GM19468 (cell line): ENCODE measurements at regions not wholly inside any gene's neighbourhood (a gene's known extent, or its start where the extent isn't known, plus 50 kb on each side); places are given as distances from the start of the nearest gene placed in this dataset.
"Not testable (repeated sequence)": the region's sequence is repeated elsewhere in the genome, so short reads cannot be mapped to it uniquely, and the experiment has no call there.

Experiments
- ATAC-seq: cut with Tn5 transposase; IDR thresholded peaks from one replicate; pipeline ENCODE4 v1.9.1; 2021; ENCODE audit warnings: mild to moderate bottlenecking, moderate library complexity, moderate number of reproducible peaks; ENCODE audit not compliant: unreplicated experiment; ENCODE audit errors: extremely low read depth

GRCh38 chr6:131478740-131479211 lies 94.2 kb upstream of the ARG1 start:
- ATAC-seq, result not testable (repeated sequence)

GRCh38 chr6:131486608-131487007 lies 86.4 kb upstream of the ARG1 start:
- no peak for ATAC-seq

- ATAC-seq, result no peak
These were observed 84.2 kb upstream of the ARG1 start for GRCh38 chr6:131488780-131489179.

- ATAC-seq, result no peak
These were observed 82.6 kb upstream of the ARG1 start for GRCh38 chr6:131490441-131490840.

GRCh38 chr6:131492932-131493573 lies 80.0 kb upstream of the ARG1 start:
- no peak for ATAC-seq

- not testable (repeated sequence) for ATAC-seq
These were observed 68.6 kb upstream of the ARG1 start for GRCh38 chr6:131504387-131504786.

GRCh38 chr6:131510094-131510493 lies 62.9 kb upstream of the ARG1 start:
- ATAC-seq, result peak; percentile 52

GRCh38 chr6:131510591-131510990 lies 62.4 kb upstream of the ARG1 start:
- ATAC-seq, result no peak

GRCh38 chr6:131519670-131520436 lies 53.2 kb upstream of the ARG1 start:
- peak; percentile 51 for ATAC-seq
